ENCODE measurements at regions not wholly inside any gene's neighbourhood (a gene's known extent, or its start where the extent isn't known, plus 50 kb on each side); places are given as distances from the start of the nearest gene placed in this dataset.

- Histone ChIP-seq H3K4me1 (ENCODE audit: insufficient read depth) (no peaks in the 10 kb centered on the region), H3K4me3 (no peak overlapping the region), H3K4me2 (ENCODE audit: unreplicated experiment) (no peak overlapping the region), H3K9me3 (ENCODE audit: low read depth) (no peaks in the 10 kb centered on the region), H3K79me2 (ENCODE audit: insufficient read depth) (no peaks in the 10 kb centered on the region), H4K20me1 (ENCODE audit: insufficient read depth) (no peaks in the 10 kb centered on the region), H3K27ac (no peak overlapping the region), H3K27me3 (replicated peaks; ENCODE audit: insufficient read depth) (no peaks in the 10 kb centered on the region), H3K36me3 (ENCODE audit: low read depth) (no peaks in the 10 kb centered on the region), H2AFZ (no peak overlapping the region), H3K9ac (no peak overlapping the region), H3K9me2 (ENCODE audit: insufficient read depth) (no peaks in the 10 kb centered on the region), H3F3A (ENCODE audit: insufficient read depth) (no peaks in the 10 kb centered on the region)
- in situ Hi-C loops (cut with MboI), result no loop called here
- no peak for TF ChIP-seq EZH2 (IDR thresholded peaks at IDR 0.05; ENCODE audit: insufficient read depth, poor library complexity, severe bottlenecking)
- TF ChIP-seq EZH2phosphoT487 (IDR thresholded peaks at IDR 0.05; ENCODE audit: insufficient read depth, low read depth), result no peak
- no peak for DNase-seq
- 6 to 8% methylated on average over 4 of the region's 4 CpGs for WGBS, 2 experiments (ENCODE audit: low coverage in 1 of 2, low lambda C conversion rate in 2 of 2, missing lambda C conversion rate in 2 of 2)
These were observed 1502.9 kb upstream of the RAG2 start for GRCh38 chr11:38100836-38101462.

GRCh38 chr11:38095268-38095667 is 1497.2 kb upstream of the RAG2 start:
- H3K9me3 ChIP-seq (ENCODE audit: low read depth), result no peaks in the 10 kb centered on the region
- no peak overlapping the region for H3K4me3 ChIP-seq
- H3K4me2 ChIP-seq (ENCODE audit: unreplicated experiment), result no peak overlapping the region
- no peaks in the 10 kb centered on the region for H4K20me1 ChIP-seq (ENCODE audit: insufficient read depth)
- no peaks in the 10 kb centered on the region for H3K9me2 ChIP-seq (ENCODE audit: insufficient read depth)
- in situ Hi-C loops (cut with MboI), result no loop called here
- H3K27ac ChIP-seq, result no peak overlapping the region
- DNase-seq, result no peak
- H3K36me3 ChIP-seq (ENCODE audit: low read depth), result no peaks in the 10 kb centered on the region
- TF ChIP-seq EZH2 (IDR thresholded peaks at IDR 0.05; ENCODE audit: insufficient read depth, poor library complexity, severe bottlenecking) (no peak), EZH2phosphoT487 (IDR thresholded peaks at IDR 0.05; ENCODE audit: insufficient read depth, low read depth) (no peak)
- WGBS, 2 experiments (ENCODE audit: low coverage in 1 of 2, low lambda C conversion rate in 2 of 2, missing lambda C conversion rate in 2 of 2), result 24 to 43% methylated on average over 2 of the region's 2 CpGs
- no peaks in the 10 kb centered on the region for H3K4me1 ChIP-seq (ENCODE audit: insufficient read depth)
- no peaks in the 10 kb centered on the region for H3K79me2 ChIP-seq (ENCODE audit: insufficient read depth)
- no peaks in the 10 kb centered on the region for H3F3A ChIP-seq (ENCODE audit: insufficient read depth)
- no peaks in the 10 kb centered on the region for H3K27me3 ChIP-seq (replicated peaks; ENCODE audit: insufficient read depth)
- no peak overlapping the region for H2AFZ ChIP-seq
- no peak overlapping the region for H3K9ac ChIP-seq

- Histone ChIP-seq H3K27me3 (replicated peaks; ENCODE audit: insufficient read depth) (no peaks in the 10 kb centered on the region), H2AFZ (no peak overlapping the region), H3K79me2 (ENCODE audit: insufficient read depth) (no peaks in the 10 kb centered on the region), H3F3A (ENCODE audit: insufficient read depth) (no peaks in the 10 kb centered on the region), H3K4me3 (no peak overlapping the region), H3K9me3 (ENCODE audit: low read depth) (no peaks in the 10 kb centered on the region), H3K36me3 (ENCODE audit: low read depth) (no peaks in the 10 kb centered on the region), H3K4me2 (ENCODE audit: unreplicated experiment) (no peak overlapping the region), H3K9ac (no peak overlapping the region), H3K9me2 (ENCODE audit: insufficient read depth) (no peaks in the 10 kb centered on the region), H4K20me1 (ENCODE audit: insufficient read depth) (no peaks in the 10 kb centered on the region), H3K27ac (no peak overlapping the region), H3K4me1 (ENCODE audit: insufficient read depth) (no peaks in the 10 kb centered on the region)
- WGBS, 2 experiments (ENCODE audit: low coverage in 1 of 2, low lambda C conversion rate in 2 of 2, missing lambda C conversion rate in 2 of 2), result 42 to 43% methylated on average over 7 of the region's 7 CpGs
- DNase-seq, result no peak
- TF ChIP-seq EZH2phosphoT487 (IDR thresholded peaks at IDR 0.05; ENCODE audit: insufficient read depth, low read depth), result no peak
- no peak for TF ChIP-seq EZH2 (IDR thresholded peaks at IDR 0.05; ENCODE audit: insufficient read depth, poor library complexity, severe bottlenecking)
- in situ Hi-C loops (cut with MboI), result no loop called here
These were observed 1491.7 kb upstream of the RAG2 start for GRCh38 chr11:38089726-38090125.

- in situ Hi-C loops (cut with MboI), result no loop called here
These were observed 1462.9 kb upstream of the RAG2 start for GRCh38 chr11:38060920-38061319.

More at GRCh38 chr11:38060920-38061319, 1462.9 kb upstream of the RAG2 start:
- H3K79me2 ChIP-seq (ENCODE audit: insufficient read depth), result no peaks in the 10 kb centered on the region
- H3F3A ChIP-seq (ENCODE audit: insufficient read depth), result no peaks in the 10 kb centered on the region
- TF ChIP-seq EZH2phosphoT487 (IDR thresholded peaks at IDR 0.05; ENCODE audit: insufficient read depth, low read depth), result no peak
- no peak for TF ChIP-seq EZH2 (IDR thresholded peaks at IDR 0.05; ENCODE audit: insufficient read depth, poor library complexity, severe bottlenecking)
- H3K4me3 ChIP-seq, result no peak overlapping the region
- no peak overlapping the region for H2AFZ ChIP-seq
- H3K4me1 ChIP-seq (ENCODE audit: insufficient read depth), result no peaks in the 10 kb centered on the region
- no peaks in the 10 kb centered on the region for H3K27me3 ChIP-seq (replicated peaks; ENCODE audit: insufficient read depth)
- H3K4me2 ChIP-seq (ENCODE audit: unreplicated experiment), result no peak overlapping the region
- no peaks in the 10 kb centered on the region for H3K9me2 ChIP-seq (ENCODE audit: insufficient read depth)
- no peaks in the 10 kb centered on the region for H4K20me1 ChIP-seq (ENCODE audit: insufficient read depth)
- H3K27ac ChIP-seq, result no peak overlapping the region
- no peak for DNase-seq
- no peak overlapping the region for H3K9ac ChIP-seq
- no peaks in the 10 kb centered on the region for H3K36me3 ChIP-seq (ENCODE audit: low read depth)
- no peaks in the 10 kb centered on the region for H3K9me3 ChIP-seq (ENCODE audit: low read depth)
- 19 to 22% methylated on average over 3 of the region's 3 CpGs for WGBS, 2 experiments (ENCODE audit: low coverage in 1 of 2, low lambda C conversion rate in 2 of 2, missing lambda C conversion rate in 2 of 2)

Measured in GM23248 (cell line).